ENCODE measurements at regions not wholly inside any gene's neighbourhood (a gene's known extent, or its start where the extent isn't known, plus 50 kb on each side); places are given as distances from the start of the nearest gene placed in this dataset.
"Not testable (repeated sequence)": the region's sequence is repeated elsewhere in the genome, so short reads cannot be mapped to it uniquely, and the experiment has no call there.

DNA sequence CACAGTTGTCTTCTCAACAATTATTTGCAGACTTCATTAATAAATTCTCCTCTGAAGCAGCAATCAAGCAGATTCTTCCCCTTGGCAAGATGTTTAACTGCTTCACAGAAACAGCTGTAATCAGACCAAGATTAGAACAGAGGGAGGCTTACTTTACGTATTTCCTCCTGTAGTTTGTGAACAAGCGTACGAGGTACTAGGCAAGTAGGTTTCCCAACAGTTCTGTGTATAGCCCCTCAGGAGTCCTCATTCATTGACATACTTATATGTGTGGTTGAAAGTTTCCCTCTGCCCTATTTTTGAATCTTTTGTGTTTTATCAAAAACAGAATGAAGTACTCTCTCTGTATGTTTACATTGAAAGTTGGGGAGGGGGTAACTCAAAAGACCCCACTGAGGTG, 128.0 kb downstream of the SPATA31D1 start:
- DNase-seq (ENCODE audit: low spot score) = no peak

DNA sequence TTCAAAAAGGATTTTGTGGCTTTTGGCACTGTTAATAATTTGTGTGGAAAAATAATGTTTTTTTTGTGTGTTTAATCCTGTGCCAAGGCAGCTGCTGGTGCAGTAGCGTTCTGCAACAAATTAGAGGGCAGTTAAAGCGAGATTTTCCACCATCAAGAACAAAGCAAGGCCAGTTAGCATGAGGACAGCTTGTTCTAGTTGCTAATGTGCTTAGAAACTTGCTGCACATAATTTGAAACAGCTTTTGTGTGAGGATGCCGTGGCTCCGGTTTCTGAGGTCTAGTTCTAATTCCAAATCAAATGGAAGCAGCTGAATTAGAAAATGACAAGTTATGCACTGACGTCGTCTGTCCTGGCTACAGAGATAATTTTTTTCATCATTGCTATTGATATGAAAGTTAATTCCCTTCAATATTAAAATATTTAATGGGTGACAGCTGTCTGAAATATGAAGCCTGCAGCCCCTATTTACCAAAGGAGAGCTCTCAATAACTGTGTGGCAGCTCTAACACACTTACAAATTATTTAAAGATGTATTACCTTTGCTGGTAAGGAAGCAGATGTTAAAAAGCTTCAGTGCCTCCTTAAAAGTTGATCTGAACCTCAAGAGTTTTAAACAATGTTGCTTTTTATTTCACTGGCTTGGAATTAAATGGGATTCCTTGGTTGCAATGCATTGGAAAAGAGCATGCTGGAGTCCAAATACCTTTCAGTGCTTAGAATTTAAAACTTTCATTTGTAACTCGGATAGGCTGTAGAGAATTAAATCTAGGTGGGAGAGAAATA, 128.6 kb downstream of the SPATA31D1 start:
- no peak for DNase-seq (ENCODE audit: low spot score)

DNA sequence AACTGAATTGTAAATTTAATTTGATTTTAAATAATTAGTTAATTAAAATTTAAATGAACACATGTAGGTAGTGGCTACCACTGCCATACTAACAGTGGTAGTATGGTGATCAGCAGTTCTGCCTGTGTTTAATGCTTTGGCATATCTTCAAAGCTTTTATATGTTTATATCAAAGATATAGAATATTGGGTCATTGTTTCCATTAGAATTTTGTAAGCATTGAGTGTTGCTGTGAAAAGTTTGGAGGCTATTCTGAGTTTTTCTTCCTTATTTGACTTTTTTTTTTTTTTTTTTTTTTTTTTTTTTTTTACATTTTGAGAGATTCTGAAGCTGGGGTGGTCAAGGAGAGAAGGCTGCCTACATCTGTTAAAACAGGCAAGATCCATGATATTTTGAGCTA, 134.2 kb downstream of the SPATA31D1 start:
- no peak for DNase-seq (ENCODE audit: low spot score)

DNA sequence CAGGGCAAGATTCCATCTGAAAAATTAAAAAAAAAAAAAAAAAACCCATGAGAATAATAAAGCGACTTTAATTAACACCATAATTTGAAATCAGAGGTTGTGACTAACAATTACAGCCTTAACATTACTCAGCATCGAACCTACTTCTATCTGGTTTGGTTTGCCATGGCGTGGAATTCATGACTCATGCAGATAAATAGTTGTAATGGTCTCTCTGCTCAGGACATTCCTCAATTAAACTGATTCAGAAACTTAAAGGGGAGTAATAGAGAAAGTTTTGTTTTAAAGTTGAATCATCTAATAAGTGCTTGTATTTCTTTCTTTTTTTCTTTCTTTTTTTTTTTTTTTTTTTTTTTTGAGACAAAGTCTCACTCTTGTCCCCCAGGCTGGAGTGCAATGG, 135.5 kb downstream of the SPATA31D1 start:
- no peak for DNase-seq (ENCODE audit: low spot score)

DNA sequence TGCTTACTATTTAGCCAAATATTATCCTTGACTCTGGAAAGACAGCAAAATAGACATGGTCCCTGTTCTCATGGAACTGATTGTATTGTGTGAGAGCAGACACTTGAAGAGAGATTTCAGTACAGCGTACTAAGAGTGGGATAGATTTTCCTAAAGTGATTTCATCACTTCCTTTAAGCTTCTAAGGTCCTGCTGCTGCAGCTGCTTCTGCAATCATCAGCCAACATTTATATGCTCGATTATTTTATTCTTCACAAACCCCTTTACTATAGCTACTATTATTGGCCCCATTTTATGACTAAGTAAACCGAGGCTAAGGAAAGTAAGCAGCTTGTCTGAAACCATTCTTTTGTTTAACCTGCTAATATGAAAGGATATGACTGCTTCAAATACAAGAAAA, 137.7 kb downstream of the SPATA31D1 start:
- DNase-seq (ENCODE audit: low spot score) = no peak

DNA sequence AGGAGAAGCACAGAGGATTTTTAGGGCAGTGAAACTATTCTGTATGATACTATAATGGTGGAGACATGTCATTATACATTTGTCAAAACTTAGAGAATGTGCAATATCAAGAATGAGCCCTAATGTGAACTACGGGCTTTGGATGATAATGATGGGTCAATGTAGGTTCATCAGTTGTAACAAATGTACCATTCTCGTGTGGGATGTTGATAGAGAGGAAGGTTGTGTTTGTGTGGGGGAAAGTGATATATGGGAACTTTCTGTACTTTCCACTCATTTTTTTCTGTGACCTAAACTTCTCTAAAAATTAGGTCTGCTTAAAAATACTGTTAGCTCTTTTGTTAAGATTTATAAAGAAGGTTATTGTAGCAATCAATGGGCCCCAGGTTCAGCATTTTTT, 138.9 kb downstream of the SPATA31D1 start:
- no peak for DNase-seq (ENCODE audit: low spot score)

DNA sequence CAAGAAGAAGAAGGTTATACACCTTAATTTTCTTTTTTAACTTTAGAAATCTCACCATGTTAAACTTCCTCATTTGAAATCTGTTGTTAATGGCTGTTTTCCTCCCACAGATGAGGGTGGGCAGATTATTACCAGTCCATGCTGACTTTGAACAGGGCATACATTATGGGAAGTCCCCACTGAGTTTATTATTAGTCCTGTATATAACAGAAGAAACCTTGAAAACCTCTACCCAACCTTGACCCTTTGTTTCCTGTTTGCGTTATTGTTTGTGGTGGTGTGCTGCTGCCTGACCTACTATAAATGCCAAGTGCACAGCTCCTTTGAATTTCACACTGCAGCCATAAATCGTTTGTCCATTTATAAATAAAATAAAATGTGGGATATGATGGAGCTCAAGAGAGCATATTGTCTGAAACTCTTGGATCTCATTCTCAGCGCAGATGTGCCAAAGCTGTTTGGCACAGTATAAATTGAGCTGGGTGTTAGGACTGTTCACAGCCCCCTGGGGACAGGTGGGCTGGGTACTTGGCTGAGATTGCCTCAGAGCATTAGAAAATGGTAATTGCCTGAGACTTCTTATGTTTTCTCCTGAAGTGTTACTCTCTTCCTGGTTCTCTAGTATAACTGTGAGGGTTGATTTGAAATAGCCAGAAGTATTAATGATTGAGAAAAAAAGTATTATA, 139.6 kb downstream of the SPATA31D1 start:
- DNase-seq (ENCODE audit: low spot score) = no peak

DNA sequence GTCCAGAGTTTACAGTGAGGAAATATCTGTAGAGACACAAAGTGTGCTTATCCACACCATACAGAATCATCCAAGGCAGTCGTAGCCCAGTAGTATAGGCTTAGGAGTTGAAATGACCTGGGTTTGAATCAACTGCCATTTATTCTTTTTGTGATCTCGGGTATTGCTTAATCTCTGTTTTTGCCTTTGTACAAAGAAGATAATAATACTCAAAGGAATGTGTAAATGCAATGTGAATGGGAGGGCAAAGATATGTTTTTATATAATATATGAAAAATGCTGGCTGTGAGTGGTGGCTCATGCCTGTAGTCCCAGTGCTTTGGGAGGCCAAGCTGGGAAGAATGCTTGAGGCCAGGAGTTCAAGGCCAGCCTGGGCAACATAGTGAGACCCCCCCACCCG, 141.1 kb downstream of the SPATA31D1 start:
- no peak for DNase-seq (ENCODE audit: low spot score)

DNA sequence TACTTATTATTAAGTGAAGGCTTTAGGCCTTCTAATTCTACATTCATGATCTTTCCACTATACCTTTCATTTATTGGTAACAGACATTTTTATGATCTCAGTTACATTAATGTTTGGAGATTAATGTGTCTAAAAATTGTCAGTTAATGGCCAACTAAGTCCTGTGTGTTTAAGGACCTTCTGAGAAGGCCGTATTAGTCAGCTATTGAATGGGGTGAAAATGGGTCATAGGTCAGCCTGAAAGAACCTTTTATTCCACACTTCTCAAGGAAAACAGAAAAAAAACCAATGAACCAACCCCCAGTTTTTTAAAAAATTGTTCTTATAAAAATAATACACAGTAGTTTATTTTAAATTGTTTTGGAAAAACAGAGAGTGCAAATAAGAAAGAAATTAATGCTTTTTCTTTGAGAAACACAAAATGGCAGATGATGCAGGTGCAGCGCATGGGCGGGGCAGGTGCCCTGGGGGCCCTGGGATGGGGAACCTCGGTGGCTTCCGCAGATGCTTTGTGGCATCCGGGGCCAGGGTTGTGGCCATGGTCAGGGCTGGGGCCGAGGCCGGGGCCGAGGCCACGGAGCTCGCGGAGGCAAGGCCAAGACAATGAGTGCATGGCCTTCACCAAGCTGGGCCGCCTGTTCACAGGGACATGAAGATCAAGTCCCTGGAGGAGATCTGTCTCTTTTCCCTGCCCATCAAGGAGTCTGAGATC, 141.9 kb downstream of the SPATA31D1 start:
- DNase-seq (ENCODE audit: low spot score) = no peak

DNA sequence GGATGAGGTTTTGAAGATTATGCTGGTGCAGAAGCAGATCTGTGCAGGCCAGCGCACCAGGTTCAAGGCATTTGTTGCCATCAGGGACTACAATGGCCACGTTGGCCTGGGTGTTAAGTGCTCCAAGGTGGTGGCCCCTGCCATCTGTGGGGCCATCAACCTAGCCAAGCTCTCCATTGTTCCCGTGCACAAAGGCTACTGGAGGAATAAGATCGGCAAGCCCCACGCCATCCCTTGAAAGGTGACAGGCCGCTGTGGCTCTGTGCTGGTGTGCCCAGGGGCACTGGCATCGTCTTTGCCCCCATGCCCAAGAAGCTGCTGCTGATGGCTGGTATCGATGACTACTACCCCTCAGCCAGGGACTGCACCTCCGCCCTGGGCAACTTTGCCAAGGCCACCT, 142.5 kb downstream of the SPATA31D1 start:
- DNase-seq (ENCODE audit: low spot score) = no peak

DNA sequence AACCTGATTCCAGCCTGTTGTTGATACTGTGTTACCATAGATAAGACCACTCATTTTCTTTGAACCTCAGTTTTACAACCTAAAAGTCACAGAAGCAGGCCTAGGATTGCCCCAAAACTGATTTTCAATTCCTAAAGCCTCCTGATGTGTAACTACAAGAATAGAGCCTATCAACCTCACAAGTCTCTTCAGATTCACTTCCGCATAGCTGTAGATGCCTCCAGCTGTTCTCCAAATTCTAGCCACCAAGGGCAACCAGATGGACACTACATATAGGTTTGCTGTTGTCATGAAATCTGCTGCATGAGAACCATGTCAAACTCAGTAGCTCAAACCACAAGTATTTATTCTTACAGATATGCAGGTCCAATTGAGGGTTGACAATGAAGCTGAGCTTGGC, 143.5 kb downstream of the SPATA31D1 start:
- no peak for DNase-seq (ENCODE audit: low spot score)

DNA sequence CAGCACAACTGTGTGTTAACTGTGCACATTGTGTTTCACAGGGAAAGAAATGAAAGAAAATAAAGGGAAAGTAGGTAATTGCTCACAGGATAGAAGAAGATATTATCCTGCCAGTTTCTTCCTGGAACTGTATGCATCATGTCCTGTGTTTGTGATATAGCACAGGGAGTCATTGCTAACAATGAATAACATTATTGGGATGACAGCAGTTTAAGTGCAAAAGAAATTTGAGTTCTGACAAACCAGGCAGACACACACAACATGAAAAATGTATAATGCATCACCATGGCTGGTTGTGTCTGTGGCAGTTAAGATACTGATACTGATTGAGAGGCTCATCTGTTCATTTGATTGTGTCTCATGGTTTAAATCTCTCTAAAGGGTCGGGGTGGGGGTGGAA, 145.4 kb downstream of the SPATA31D1 start:
- no peak for DNase-seq (ENCODE audit: low spot score)

DNA sequence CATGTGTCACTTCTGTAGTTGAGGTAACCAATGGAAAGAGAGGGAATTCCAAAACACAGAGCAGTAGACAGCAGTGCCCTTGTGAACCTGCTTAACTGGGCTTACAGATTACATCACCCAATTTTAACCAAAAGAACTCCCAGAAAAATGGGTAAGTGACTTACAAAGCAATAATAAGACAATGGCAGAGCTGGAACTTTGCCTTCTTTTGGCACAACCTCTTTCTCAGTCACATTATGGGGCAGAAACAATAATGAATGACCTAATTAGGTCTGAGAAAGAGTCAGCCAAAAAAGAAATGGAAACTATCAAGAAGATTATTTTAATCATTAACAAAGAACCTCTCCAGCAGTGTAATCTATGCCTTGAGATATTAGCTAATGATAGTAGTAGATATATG, 146.5 kb downstream of the SPATA31D1 start:
- no peak for DNase-seq (ENCODE audit: low spot score)

DNA sequence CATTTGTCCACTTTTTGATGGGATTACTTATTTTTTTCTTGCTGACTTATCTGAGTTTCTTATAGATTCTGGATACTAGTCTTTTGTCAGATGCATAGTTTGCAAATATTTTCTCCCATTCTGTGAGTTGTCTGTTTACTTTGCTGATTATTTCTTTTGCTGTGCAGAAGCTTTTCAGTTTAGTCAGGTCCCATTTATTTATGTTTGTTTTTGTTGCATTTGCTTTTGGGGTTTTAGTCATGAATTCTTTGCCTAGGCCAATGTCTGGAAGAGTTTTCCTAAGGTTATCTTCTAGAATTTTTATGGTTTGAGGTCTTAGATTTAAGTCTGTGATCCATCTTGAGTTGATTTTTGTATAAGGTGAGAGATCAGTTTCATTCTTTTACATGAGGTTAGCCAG, 149.5 kb downstream of the SPATA31D1 start:
- not testable (repeated sequence) for DNase-seq (ENCODE audit: low spot score)

DNA sequence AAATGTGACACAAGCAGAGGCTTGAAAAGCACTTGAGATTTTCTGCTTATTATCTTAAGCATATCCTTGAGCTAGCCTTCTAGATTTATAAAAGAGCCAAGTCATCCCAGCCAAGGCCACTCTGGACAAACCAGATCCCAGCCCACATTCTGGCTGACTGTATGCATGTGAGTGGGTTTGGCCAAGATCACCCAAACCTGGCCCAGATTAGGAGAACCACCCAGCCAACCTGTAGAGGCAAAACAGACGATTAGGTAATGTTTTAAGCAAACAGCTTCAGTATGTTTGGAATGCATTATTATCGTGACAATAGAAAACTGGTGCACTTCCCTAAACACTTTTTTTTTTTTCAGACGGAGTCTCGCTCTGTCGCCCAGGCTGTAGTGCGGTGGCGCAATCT, 151.9 kb downstream of the SPATA31D1 start:
- no peak for DNase-seq (ENCODE audit: low spot score)

DNA sequence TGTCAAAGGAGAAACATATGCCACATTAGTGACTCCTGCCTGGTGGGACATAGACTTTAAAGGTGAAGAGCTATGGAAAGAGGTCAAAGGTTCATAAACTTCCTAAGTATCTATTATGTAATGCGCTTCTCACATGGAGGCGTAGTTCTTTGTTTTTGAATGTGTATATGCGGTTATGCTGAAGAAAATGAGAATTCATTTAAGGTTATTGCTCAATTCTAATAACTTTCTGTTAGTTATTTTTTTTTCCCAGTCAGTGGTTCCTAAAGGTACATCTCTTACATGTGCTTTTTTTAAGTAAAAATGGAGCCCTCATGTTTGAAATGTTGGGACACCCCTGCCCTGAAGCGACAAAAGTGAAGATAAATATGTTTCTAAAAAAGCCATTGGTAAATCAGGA, 156.2 kb downstream of the SPATA31D1 start:
- DNase-seq (ENCODE audit: low spot score) = no peak

DNA sequence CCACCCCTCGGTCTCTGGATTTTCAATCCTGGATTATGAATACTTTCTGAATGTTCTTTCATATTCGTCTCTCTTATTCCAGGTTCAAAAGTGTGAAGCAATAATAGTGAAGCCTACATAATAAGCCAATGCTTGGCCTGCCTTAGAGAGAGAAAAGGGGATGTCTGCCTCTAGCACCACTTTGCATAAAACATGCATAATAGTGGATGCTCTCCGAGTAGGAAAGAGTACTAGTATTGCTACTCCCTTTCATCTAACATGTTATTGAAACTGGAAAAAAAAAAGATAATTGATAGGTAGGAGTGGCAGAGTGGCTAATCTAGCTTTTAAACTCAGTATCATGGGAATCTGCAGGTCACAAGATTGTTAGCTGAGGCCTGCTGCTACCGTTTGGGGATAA, 158.1 kb downstream of the SPATA31D1 start:
- DNase-seq (ENCODE audit: low spot score) = no peak

DNA sequence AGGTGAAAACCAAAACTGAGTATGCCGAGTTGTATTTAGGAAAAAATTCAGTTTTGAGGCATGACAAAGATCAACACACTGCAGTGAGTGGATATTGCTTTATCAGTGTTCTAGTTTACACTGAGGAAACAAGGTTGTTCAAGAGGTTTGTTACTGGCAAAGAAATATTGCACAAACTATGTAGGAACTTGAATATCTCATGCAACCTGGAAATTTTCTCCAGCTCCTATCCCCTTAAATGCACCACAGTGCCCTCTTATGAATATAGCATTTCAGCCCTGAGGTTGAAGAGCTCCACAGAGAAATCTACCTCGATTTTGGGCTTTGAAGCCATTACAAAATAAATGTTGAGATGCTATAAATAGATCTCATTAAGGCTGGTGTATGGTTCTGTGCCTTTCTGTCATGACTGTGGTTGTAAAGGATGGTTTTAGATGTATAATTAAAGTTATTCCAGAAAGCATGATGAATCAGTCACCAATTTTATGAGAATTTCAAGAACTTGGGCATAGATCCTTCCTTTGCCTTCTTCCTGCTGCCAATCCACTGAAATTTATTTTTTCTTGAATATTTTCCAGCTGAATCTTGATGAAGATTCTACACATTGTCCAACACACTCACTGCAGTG, 159.3 kb downstream of the SPATA31D1 start:
- DNase-seq (ENCODE audit: low spot score) = no peak

DNA sequence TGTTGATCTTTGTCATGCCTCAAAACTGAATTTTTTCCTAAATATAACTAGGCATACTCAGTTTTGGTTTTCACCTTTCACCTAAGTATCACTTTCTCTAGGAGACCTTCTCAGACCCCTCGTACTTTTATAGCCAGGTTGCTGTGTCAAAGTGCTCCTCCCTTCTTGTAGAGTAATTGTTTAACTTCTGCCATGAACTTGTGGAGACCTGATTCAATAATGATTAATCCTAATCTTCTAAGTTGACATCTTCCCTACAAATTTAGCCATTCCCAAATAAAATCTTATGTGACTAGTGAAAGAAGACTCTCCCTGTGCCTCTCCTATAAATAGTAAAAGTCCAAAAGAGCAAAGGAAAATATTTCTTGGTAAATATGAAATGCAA, 159.8 kb downstream of the SPATA31D1 start:
- DNase-seq (ENCODE audit: low spot score) = no peak

DNA sequence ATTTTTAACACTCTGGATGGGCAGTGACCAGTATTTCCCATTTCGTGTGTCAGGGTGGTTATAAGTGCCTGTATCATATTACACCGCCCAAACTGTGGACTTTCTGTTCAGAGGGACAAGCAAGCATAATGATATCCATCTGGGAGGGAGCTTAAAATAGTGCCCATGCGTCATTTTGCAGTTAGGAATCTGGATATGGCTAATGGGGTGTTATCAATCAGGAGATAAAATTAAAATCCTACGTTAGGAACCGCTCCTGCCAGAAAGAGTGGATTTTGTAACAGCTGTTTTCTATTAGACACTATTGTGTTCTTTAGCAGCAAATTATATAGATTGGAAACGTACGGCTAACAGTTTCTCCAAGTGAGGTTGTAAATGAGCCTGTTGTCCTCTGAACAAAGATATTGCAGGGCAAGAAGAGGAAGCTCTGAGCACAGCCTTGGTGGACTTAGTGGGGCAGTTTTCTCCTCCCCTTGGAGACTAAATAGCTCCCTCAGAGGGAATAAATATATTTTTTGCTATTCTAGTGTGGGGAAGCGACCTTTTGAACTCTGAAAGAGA, 160.4 kb downstream of the SPATA31D1 start:
- no peak for DNase-seq (ENCODE audit: low spot score)

DNA sequence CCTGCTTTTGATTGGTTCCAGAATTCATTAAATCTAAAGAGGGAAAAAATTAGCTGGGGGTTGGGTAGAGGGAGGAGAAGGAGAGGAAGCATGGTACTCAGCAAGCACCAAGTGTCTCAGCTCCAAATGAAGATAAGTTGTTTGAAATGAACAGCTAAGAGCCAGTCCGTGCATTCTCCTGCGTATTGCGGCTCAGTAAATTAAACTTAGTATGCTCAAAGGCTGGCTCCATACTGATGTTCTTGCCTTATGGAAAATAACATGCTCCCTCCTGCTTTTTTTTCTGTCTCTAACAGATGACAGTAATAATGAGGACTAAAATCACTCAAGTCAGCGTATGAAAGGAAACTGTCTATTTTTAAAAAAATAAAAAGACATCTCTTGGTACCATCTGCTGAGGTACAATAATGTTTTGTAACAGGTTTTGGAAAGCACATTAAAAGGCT, 161.0 kb downstream of the SPATA31D1 start:
- DNase-seq (ENCODE audit: low spot score) = no peak

DNA sequence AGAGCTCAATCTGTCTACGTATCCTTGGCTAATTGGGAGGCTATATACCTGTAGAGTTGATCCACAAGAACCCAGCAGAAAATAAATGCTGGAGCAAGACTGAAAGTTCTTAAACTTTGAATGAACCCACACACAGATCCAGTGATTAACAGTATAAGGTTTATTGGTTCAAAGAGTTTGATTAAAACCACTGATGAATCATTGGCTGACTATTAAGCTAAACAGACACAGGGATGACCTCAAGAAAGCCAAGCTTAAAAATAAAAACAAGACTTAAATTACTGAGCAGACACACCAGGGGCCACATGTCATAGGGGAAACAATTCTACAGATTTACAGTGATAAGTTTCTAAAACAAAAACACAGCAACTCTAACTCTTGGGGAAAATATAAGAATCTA, 163.6 kb downstream of the SPATA31D1 start:
- no peak for DNase-seq (ENCODE audit: low spot score)

Measured in iPS-NIHi11 (cell line).